SH-SY5Y (cell line): ENCODE measurements at regions not wholly inside any gene's neighbourhood (a gene's known extent, or its start where the extent isn't known, plus 50 kb on each side); places are given as distances from the start of the nearest gene placed in this dataset.

ENCODE experiments used
- GATA2 ChIP-seq: IDR thresholded peaks from 2 replicates; pipeline ENCODE4 v1.6.1; 2011; ENCODE audit warnings: mild to moderate bottlenecking, low read depth, low read length
- GATA3 ChIP-seq: IDR thresholded peaks from 2 replicates; pipeline ENCODE4 v1.6.1; 2011; ENCODE audit warnings: low read depth, mild to moderate bottlenecking, low read length, moderate library complexity

GRCh38 chr6:134544737-134545136, 226.8 kb upstream of the SGK1 start:
- TF ChIP-seq GATA2 (no peak), GATA3 (no peak)
